WERI-Rb-1 (cell line): ENCODE measurements at regions not wholly inside any gene's neighbourhood (a gene's known extent, or its start where the extent isn't known, plus 50 kb on each side); places are given as distances from the start of the nearest gene placed in this dataset.

Source experiments
- DNase-seq: peaks from one replicate; pipeline ENCODE4 v3.0.0-alpha.2; 2020
- H3K27ac ChIP-seq: fragments of 250-450 bp; sonication (Bioruptor Pico); 2 replicates; pipeline ENCODE4 v1.5.1; 2020; ENCODE audit warnings: mild to moderate bottlenecking, moderate library complexity
- H3K27me3 ChIP-seq: fragments of 250-450 bp; sonication (Bioruptor Pico); 2 replicates; pipeline ENCODE4 v1.5.1; 2021; ENCODE audit warnings: mild to moderate bottlenecking, low read depth, moderate library complexity; ENCODE audit not compliant: insufficient read depth, severe bottlenecking
- H3K36me3 ChIP-seq: fragments of 250-450 bp; sonication (Bioruptor Pico); 2 replicates; pipeline ENCODE4 v1.5.1; 2020; ENCODE audit warnings: mild to moderate bottlenecking, moderate library complexity
- H3K4me3 ChIP-seq: 2 replicates; pipeline ENCODE4 v1.5.1; 2011; ENCODE audit warnings: low read depth, mild to moderate bottlenecking, control low read depth, low read length
- H3K9me3 ChIP-seq: fragments of 250-450 bp; sonication (Bioruptor Pico); 2 replicates; pipeline ENCODE4 v1.5.1; 2021; ENCODE audit warnings: mild to moderate bottlenecking, moderate library complexity; ENCODE audit not compliant: severe bottlenecking
- TF ChIP-seq, protein P1 (sequence below): IDR thresholded peaks from 2 replicates; pipeline ENCODE4 v1.5.1; 2011; ENCODE audit warnings: low read depth, mild to moderate bottlenecking, control low read depth, inconsistent platforms, low read length

DNA sequence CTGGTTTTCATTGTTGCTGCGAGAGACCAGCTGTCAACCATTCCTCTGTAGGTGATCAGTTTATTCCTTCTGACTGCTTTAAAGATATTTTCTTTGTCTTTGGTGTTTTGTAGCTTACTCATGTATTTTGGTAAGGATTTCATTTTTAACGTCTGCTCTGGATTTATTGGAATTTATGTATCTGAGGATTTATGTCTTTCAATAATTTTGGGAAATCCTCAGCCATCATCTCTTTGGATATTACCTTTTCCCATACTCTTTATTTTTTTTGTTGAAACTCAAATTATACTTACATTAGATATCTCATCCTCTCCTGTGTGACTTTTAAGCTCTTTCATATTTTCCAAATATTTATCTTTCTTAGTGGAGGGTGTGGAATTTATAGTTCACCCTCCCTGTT, 62.7 kb upstream of the COL8A1 start:
- H3K4me3 ChIP-seq = no peak overlapping the region
- no peak for DNase-seq
- no peaks in the 10 kb centered on the region for H3K9me3 ChIP-seq
- H3K27me3 ChIP-seq = no peaks in the 10 kb centered on the region
- no peak overlapping the region for H3K27ac ChIP-seq
- no peaks in the 10 kb centered on the region for H3K36me3 ChIP-seq
- TF ChIP-seq, protein P1, sequence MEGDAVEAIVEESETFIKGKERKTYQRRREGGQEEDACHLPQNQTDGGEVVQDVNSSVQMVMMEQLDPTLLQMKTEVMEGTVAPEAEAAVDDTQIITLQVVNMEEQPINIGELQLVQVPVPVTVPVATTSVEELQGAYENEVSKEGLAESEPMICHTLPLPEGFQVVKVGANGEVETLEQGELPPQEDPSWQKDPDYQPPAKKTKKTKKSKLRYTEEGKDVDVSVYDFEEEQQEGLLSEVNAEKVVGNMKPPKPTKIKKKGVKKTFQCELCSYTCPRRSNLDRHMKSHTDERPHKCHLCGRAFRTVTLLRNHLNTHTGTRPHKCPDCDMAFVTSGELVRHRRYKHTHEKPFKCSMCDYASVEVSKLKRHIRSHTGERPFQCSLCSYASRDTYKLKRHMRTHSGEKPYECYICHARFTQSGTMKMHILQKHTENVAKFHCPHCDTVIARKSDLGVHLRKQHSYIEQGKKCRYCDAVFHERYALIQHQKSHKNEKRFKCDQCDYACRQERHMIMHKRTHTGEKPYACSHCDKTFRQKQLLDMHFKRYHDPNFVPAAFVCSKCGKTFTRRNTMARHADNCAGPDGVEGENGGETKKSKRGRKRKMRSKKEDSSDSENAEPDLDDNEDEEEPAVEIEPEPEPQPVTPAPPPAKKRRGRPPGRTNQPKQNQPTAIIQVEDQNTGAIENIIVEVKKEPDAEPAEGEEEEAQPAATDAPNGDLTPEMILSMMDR = no peak

DNA sequence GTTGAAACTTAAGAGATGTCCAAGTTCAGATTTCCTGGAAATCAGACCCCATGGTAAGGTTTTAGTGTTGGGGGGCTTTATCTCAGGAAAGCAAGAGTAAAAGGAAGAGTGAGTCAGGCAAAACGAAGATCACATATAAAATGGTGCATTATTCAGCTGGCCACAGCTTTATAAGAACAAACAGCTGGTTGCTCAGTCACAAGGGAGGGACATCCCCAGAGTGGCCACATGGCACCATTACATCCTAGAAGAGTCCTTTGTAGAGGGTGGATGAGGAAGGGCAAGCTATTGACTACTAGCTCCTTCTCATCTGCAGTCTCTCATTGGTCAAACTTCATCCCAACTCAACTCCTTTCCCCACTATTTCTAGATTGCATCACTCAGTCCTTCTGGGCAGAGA, 68.3 kb upstream of the COL8A1 start:
- DNase-seq = no peak
- Histone ChIP-seq H3K4me3 (no peak overlapping the region), H3K27me3 (no peaks in the 10 kb centered on the region), H3K36me3 (no peaks in the 10 kb centered on the region), H3K9me3 (peaks cover 6% of the 10 kb centered on the region), H3K27ac (no peak overlapping the region)
- TF ChIP-seq, protein P1 = no peak

DNA sequence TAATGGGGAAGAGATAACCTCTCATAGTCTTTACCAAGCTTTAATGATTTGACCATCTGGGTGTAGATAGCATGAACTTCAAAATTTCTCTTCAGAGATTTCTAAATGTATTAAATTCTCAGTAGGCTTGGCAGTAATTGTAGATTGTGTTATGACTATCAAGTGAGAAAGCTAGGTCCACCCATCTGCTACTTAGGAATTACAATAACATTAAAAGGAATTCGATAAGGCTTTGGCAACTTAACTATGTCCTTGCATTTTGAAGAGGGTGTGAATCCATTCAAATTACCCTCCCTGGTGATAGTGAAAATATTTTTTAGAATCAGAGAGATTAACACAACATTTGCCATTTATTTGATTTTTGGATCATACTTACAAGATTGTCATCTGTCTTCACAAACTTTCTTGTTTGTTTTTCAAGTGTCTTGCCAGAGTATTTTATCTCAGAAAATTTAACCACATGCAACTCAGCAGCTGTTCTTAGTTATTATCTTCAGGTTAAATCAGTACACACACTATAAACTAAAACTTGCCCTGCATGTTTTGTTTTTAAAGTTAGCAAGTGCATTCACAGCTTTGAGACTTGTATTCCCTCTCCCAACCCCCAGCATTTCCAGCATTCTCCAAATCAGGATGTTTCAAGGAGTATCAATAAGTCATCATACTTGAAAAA, 69.6 kb upstream of the COL8A1 start:
- H3K27ac ChIP-seq = no peak overlapping the region
- no peaks in the 10 kb centered on the region for H3K36me3 ChIP-seq
- TF ChIP-seq, protein P1 = no peak
- DNase-seq = no peak
- no peaks in the 10 kb centered on the region for H3K27me3 ChIP-seq
- H3K9me3 ChIP-seq = peaks cover 6% of the 10 kb centered on the region
- H3K4me3 ChIP-seq = no peak overlapping the region

DNA sequence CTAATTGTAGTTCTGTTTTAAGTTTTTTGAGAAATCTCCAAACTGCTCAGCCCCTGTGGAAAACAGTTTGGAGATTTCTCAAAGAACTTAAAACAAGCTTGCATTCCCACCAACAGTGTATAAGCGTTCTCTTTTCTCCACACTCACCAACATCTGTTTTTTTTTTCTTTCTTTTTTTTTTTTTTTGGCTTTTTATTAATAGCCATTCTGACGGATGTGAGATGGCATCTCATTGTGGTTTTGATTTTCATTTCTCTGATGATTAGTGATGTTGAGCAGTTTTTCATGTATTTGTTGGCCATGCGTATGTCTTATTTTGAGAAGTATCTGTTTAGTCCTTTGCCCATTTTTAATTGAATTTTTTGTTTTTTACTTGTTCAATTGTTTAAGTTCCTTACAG, 73.1 kb upstream of the COL8A1 start:
- H3K9me3 ChIP-seq = peaks cover 6% of the 10 kb centered on the region
- no peak for DNase-seq
- H3K27ac ChIP-seq = no peak overlapping the region
- TF ChIP-seq, protein P1 = no peak
- no peaks in the 10 kb centered on the region for H3K36me3 ChIP-seq
- H3K4me3 ChIP-seq = no peak overlapping the region
- H3K27me3 ChIP-seq = no peaks in the 10 kb centered on the region

DNA sequence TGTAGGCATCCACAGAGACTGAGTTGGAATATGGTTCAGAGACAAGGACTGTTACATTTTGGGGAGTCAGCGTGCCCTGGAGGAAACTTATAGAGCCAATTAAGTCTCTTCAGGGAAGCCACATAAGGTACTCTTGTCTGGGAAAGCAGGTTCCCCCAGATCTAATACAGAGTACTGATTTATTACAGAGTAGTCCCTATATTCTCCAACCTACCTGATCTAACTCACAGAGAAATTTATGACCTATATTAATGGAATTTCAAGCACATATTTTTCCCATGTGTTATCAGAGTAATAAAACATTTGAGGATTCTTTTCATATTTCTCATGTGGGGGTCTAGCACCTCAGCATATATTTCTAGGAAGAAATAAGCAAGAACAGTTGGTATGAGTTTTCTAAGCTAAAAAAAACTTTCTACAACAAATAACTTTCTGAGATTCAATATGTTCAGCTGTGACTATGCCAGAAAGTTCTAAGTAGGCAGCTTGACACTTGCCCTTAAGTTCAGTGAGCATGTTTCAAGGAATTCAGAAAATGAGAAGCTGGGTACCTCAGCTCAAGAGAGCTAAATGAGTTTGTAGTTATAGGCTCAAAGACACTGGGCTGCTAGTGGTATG, 75.3 kb upstream of the COL8A1 start:
- no peak overlapping the region for H3K4me3 ChIP-seq
- H3K27me3 ChIP-seq = no peaks in the 10 kb centered on the region
- TF ChIP-seq, protein P1 = no peak
- DNase-seq = no peak
- peaks cover 6% of the 10 kb centered on the region for H3K9me3 ChIP-seq
- H3K36me3 ChIP-seq = no peaks in the 10 kb centered on the region
- H3K27ac ChIP-seq = no peak overlapping the region

DNA sequence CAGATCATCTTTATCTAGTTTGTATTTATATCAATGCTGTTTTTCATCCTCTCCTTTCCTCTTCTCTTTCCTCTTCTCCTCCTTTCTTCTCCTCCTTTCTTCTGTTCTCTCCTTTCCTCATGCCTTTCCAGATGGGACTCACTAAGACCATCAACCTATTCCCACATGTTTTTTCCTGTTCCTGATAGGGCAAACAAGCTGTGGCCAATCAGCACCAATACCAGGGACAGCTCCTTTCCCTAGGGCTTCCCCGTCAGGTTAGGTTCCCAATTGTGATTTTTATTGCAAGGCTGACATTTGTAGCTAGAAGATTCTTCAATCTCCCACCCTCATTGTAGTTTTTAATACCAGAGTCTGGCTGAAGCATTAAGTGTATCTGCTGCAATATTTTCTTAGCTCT, 76.3 kb upstream of the COL8A1 start:
- H3K36me3 ChIP-seq = no peaks in the 10 kb centered on the region
- TF ChIP-seq, protein P1 = no peak
- no peak overlapping the region for H3K4me3 ChIP-seq
- no peaks in the 10 kb centered on the region for H3K27me3 ChIP-seq
- DNase-seq = no peak
- H3K9me3 ChIP-seq = peaks cover 6% of the 10 kb centered on the region
- no peak overlapping the region for H3K27ac ChIP-seq
